HG03095 (cell line): ENCODE measurements at regions not wholly inside any gene's neighbourhood (a gene's known extent, or its start where the extent isn't known, plus 50 kb on each side); places are given as distances from the start of the nearest gene placed in this dataset.

Source experiments
- ATAC-seq: cut with Tn5 transposase; IDR thresholded peaks from one replicate; pipeline ENCODE4 v1.9.1; 2021; ENCODE audit warnings: moderate library complexity; ENCODE audit not compliant: unreplicated experiment

- no peak for ATAC-seq
Observed at GRCh38 chr6:7042654-7043545, 64.9 kb upstream of the RREB1 start.

DNA sequence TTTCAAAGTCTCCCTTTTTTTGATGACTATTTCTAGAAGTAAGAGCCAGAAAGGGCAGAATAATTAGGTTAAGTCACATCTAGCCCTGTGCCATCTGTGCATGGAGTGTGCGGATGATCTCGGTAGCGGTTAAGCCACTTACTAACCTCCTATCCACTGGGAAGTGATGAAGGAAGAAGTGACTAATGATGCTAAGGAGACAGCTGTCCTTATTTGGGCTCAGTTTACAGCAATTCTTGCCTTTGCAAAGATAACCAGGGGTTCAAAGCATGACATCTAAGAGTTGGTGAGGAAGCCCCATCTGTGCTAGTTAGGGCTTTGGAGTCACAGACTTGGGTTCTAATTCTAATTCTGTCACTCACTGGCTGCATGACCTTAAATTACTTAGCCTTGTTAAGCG lies 62.4 kb upstream of the RREB1 start:
- ATAC-seq, result no peak

GRCh38 chr6:7045746-7046145 lies 62.0 kb upstream of the RREB1 start:
- ATAC-seq, result no peak

DNA sequence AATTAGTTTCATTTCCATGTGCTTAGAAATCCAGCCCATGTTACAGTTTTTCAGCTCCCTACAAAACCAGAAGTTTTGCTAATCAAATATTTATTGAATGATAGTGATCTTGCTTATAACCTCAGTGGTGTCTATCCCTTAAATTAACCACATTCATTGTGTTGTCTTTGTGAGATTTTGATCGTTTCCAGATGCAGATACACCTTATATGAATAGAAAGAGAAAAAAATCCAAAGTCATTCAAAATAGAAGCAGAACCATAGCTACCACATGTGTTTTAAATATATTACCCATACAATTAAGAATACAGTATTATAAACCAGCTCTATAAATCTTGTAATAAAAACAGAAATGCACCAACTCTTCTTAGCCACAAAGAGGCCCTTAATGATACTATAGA lies 60.6 kb upstream of the RREB1 start:
- no peak for ATAC-seq

DNA sequence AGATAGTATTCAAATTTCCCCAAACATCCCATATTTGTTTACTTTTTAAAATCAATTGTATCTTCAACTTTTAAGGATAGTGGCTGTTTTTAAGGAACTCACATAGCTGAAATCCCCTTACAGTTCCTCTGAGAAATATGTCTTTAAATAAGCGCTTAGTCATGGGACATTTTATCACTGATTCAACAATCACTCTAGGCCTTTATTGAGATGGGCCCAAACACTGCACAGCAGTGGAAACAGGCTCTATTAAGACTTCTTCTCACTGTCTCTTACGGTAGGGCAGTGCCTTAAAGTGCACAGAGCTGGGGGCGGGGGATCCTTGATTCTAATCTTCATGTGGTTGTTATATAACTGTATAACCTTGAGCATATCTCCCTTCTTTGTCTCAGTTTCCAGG lies 59.8 kb upstream of the RREB1 start:
- no peak for ATAC-seq

DNA sequence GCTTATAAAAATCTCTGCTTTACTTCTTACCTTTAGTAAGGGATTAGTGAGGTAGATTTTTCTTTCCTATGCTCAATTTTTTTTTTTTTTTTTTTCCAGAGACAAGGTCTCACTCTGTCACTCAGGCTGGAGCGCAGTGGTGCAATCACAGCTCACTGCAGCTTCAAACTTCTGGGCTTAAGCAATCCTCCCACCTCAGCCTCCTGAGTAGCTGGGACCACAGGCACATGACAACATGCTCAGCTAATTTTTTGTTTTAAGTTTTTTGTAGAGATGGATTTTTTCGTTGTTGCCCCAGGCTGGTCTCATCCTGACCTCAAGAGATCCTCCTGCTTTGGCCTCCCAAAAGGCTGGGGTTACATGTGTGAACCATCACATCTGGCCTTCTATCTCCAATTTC lies 58.9 kb upstream of the RREB1 start:
- no peak for ATAC-seq

DNA sequence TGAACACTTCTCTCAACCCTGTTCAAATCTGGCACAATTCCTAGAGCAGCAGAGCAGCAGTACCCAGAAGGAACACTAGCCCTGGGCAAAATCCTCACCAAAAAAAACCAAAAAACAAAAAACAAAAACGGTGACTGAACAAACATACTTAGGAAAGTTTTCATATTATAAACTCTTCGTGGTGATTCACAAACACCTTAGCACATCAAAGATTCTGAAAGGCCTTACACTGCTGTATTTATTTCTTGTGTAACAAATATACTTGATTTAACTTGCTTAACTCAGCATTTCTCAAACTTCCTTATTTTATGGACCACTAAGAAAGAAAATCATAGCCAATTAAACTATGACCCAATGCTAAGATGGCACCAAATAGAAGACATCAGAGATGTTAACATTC lies 57.8 kb upstream of the RREB1 start:
- no peak for ATAC-seq

DNA sequence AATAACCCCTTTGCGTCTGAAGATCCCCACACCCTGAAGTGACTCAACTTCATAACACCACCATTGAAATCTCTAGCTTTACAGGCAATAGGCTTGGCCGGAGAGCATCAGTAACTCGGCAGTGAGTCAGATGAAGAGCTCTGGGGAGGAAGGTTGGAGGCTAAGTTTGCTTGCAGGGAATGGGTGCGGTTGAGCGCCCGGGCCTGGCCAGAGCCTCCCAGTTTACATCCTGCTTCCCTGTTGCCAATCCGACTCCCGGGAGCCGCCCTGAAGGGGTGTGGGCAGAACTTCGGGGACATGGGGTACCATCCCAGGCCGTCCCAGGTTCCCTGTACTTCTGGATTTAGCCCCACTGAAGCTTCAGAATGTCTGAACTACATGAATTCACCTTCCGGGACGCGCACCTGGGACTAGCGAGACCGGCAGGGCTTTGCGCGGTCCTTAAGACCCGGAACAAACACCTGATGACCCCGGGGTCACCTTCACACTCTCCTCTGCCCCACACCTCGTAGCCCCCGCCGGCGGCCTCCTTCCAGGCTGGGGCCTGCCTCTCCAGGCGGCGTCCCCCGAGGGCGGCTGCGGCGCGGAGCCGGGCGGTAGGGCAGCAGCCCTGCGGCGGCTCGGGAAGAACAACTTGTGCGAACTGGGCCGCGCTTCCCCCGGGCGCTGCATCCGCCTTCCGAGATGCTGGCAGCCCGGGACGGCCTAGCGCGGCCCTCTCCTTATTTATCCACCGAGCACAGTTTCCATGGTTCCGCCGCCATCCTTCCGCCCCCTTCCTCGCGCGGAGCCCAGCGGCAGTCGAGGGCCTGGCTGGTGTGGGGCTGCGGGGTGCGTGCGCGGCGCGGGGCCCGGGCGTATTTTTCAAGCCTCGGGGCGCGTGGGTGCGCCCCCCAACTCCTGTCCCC lies 56.6 kb upstream of the RREB1 start:
- ATAC-seq, result peak; percentile 28

DNA sequence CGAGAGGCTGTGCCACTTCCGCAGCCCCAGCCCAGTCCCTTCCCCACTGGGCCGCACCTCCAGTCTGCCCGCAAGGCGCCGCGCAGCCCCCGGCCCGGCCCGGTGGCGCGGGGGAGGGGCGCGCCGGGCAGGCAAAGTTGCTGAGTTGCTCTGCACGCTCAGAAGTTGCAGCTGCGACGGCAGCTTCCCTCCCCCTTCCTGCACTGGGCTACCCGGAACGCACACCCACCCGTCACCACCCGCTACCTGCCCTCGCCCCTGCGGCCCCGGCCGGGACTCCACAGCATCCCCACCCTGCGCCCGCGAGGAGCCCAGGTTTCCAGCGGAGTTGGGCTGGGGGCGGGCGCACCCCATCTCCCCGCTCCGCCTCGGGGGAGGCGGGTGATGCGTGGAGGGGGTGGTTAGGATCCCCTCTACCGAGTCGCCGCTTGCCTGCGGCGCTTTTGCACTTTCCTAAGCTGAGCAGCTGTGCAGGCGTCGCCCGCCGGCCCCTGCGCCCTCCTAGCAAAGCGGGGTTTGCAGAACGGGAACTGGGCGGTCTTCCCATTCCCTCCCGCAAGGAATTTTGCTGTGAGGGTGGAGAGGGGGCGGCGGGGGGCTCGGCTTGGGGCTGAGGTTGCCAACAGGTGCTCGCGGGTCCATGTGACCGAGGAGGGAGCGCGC lies 55.9 kb upstream of the RREB1 start:
- ATAC-seq, result peak; percentile 51

DNA sequence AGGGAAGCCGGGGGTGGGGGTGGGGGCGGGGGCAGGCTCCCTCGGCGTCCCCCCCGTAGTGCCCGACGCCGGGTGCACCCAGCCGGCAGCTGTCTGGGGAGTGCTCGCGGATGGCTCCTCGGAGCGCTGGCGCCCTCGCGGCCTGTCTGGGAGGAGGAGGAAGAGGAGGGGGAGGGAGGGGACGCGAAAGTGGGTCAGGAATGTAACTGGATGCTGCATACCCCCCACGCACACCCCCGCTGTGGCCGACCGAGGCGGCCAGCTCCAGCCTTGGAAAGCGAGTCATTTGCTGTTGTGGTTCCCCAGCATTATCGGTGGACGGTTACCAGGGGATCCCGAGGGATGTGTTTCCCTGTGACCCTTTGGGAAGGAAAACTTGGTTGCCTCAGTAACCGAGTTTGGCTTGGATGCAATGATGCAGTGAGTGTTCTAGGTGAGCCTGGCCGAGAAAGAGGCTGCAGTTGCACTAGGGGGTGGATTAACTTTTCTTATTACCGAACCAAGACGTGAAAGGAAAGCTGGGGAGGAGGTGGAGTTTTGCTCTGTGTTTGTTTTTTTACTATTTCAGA lies 55.2 kb upstream of the RREB1 start:
- no peak for ATAC-seq

DNA sequence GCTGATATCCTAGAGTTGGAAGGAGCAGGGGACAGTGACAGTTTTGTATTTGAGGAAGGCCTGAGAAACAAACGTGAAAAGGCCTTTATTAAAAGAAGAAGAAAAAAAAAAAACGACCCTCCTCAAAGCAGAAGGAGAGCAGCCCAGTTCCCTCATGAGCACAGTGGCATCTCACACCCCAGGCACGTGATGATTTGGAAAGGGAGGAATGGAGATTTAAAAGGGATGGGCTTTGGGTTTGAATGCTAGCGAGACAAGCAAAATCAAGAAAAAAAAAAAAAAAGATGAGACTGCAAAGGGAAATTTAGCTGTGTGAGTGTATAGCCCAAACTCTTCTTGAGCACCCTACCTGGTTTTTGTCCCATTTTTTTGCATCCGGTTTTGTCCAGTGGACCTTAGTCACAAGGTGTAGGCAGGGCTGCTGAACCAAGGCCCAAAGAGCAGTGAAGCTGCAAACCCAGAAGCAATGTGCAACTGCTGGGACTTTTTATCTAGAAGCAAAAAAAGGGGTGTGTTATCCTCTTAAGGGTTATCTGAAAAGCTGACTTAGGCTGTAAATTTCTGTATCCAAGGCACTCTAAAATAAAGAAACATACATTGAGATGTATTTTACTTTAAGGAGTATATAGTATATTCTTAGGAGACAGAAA lies 54.5 kb upstream of the RREB1 start:
- ATAC-seq, result no peak
